HEK293T (cell line): ENCODE measurements at regions not wholly inside any gene's neighbourhood (a gene's known extent, or its start where the extent isn't known, plus 50 kb on each side); places are given as distances from the start of the nearest gene placed in this dataset.

Source experiments
- ARNT ChIP-seq: fragments of 450-650 bp; IDR thresholded peaks from 2 replicates; pipeline ENCODE4 v1.6.1; 2017; ENCODE audit warnings: mild to moderate bottlenecking
- CTBP1 ChIP-seq: fragments of 450-650 bp; IDR thresholded peaks from 2 replicates; pipeline ENCODE4 v1.6.1; 2016; ENCODE audit warnings: borderline replicate concordance
- FOXK2 ChIP-seq: fragments of 450-650 bp; IDR thresholded peaks from 2 replicates; pipeline ENCODE4 v1.6.1; 2016; ENCODE audit warnings: mild to moderate bottlenecking
- NFRKB ChIP-seq: fragments of 450-650 bp; IDR thresholded peaks from 2 replicates; pipeline ENCODE4 v1.6.1; 2016; ENCODE audit warnings: mild to moderate bottlenecking, moderate library complexity
- SUZ12 ChIP-seq: fragments of 450-650 bp; IDR thresholded peaks from 2 replicates; pipeline ENCODE4 v1.6.1; 2016; ENCODE audit warnings: mild to moderate bottlenecking
- TARDBP ChIP-seq: fragments of 450-650 bp; IDR thresholded peaks from 2 replicates; pipeline ENCODE4 v1.6.1; 2016
- TF ChIP-seq, protein P1 (sequence below): fragments of 450-650 bp; IDR thresholded peaks from 2 replicates; pipeline ENCODE4 v1.6.1; 2016

DNA sequence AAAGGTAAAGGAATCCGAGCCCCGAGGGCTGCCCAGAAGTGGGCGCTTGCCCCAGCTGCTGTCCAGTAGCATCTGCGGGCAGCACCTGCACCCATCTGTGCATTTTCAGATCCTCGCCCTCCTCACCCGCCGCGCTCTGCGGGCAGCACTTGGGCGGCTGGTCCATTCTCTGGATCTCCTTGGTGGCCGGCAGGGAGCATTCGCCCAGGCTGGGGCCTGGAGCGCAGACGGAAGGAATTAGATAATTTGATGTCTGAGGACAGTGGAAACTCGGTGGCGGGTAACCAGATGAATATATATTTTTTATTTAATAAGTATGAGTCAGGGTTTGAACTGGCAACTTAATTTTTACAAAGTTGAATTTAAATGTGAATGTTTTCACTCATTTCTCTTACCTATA, 88.5 kb downstream of the NPIPB11 start:
- TF ChIP-seq NFRKB (no peak), ARNT (no peak), FOXK2 (no peak), TARDBP (no peak), SUZ12 (no peak), CTBP1 (no peak)
- TF ChIP-seq, protein P1, sequence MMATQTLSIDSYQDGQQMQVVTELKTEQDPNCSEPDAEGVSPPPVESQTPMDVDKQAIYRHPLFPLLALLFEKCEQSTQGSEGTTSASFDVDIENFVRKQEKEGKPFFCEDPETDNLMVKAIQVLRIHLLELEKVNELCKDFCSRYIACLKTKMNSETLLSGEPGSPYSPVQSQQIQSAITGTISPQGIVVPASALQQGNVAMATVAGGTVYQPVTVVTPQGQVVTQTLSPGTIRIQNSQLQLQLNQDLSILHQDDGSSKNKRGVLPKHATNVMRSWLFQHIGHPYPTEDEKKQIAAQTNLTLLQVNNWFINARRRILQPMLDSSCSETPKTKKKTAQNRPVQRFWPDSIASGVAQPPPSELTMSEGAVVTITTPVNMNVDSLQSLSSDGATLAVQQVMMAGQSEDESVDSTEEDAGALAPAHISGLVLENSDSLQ, result no peak
